D721Med (cell line): ENCODE measurements at regions not wholly inside any gene's neighbourhood (a gene's known extent, or its start where the extent isn't known, plus 50 kb on each side); places are given as distances from the start of the nearest gene placed in this dataset.

ENCODE experiments used
- DNase-seq: peaks from one replicate; pipeline ENCODE4 v3.0.0; 2011; ENCODE audit warnings: low spot score; ENCODE audit not compliant: insufficient read length
- FAIRE-seq: peaks from 2 replicates; lab custom pipeline; 2011; peaks lifted over from hg19 to GRCh38; lab: Jason Lieb, UNC
- TF ChIP-seq, protein P1 (sequence below): IDR thresholded peaks from 2 replicates; pipeline ENCODE4 v1.5.1; 2012; ENCODE audit warnings: mild to moderate bottlenecking, control low read depth; ENCODE audit not compliant: insufficient read depth; ENCODE audit errors: missing control alignments

DNA sequence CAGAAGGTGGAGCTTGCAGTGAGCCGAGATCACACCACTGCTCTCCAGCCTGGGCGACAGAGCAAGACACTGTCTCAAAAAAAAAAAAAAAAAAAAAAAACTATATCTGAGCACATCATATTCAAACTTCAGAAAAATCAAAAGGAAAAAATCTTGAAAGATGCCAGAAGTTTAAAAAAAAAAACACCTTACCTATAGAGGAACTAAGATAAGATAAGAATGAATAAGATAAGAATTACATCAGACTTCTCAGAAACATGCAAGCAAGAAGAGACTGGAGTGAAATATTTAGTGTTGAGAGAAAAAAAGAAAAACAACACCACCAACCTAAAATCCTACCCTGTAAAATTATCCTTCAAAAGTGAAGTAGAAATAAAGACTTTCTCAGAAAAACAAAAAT lies 116.8 kb upstream of the ARID1B start:
- FAIRE-seq (no peak), DNase-seq (no peak)
- TF ChIP-seq, protein P1, sequence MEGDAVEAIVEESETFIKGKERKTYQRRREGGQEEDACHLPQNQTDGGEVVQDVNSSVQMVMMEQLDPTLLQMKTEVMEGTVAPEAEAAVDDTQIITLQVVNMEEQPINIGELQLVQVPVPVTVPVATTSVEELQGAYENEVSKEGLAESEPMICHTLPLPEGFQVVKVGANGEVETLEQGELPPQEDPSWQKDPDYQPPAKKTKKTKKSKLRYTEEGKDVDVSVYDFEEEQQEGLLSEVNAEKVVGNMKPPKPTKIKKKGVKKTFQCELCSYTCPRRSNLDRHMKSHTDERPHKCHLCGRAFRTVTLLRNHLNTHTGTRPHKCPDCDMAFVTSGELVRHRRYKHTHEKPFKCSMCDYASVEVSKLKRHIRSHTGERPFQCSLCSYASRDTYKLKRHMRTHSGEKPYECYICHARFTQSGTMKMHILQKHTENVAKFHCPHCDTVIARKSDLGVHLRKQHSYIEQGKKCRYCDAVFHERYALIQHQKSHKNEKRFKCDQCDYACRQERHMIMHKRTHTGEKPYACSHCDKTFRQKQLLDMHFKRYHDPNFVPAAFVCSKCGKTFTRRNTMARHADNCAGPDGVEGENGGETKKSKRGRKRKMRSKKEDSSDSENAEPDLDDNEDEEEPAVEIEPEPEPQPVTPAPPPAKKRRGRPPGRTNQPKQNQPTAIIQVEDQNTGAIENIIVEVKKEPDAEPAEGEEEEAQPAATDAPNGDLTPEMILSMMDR, result no peak

DNA sequence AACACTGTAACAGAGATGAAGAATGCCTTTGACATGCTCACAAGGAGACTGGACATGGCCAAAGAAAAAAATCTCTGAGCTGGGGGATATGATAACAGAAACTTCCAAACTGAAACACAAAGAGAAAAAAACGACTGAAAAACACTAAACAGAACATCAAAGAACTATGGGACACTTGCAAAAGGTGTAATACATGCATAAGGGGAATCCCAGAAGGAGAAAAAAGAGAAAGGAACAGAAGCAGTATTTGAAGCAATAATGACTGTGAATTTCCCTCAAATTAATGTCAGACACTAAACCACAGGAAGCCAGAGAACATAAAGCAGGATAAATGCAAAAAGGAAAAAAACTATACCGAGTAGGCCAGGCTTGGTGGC lies 117.4 kb upstream of the ARID1B start:
- TF ChIP-seq, protein P1, result no peak
- no peak for FAIRE-seq
- no peak for DNase-seq

DNA sequence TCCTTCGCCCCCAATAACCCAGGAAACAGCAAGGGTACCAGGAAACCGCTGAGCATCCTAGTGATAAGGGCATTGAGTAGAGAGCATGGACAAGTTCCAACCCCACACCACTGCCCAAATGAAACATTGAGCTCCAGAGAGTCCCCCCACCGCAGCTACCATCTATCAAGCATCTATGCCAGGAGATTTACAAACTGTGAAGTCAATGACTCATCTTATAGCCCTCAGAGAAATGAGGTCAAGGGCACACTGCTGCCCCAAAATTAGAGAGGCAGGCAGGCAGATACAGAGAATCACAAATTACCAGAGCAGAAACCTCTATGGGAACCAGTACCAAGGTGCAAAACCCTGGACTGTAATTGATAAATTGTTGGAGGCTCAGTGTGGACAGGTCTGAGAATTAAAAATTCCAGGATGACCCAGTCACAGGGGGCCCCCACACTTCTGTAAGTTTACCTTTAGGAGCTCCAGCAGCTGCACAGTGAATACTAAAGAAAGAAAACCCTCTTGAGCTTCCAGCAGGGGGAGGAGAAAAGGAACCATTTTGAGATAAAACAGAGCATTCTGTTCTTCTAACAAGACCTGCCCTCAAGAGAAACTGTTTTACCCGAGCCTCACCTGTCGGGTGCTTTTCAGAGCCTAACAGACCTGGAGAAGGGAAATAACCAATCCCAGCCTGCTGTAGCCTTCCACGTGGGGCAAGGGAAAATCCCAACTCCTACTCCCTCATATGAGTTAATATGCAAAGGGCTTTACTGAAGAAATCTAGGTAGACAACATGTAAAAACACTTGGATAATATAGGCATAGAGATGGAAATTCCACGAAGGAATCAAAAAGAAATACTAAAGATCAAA lies 118.0 kb upstream of the ARID1B start:
- TF ChIP-seq, protein P1, result no peak
- no peak for FAIRE-seq
- no peak for DNase-seq

DNA sequence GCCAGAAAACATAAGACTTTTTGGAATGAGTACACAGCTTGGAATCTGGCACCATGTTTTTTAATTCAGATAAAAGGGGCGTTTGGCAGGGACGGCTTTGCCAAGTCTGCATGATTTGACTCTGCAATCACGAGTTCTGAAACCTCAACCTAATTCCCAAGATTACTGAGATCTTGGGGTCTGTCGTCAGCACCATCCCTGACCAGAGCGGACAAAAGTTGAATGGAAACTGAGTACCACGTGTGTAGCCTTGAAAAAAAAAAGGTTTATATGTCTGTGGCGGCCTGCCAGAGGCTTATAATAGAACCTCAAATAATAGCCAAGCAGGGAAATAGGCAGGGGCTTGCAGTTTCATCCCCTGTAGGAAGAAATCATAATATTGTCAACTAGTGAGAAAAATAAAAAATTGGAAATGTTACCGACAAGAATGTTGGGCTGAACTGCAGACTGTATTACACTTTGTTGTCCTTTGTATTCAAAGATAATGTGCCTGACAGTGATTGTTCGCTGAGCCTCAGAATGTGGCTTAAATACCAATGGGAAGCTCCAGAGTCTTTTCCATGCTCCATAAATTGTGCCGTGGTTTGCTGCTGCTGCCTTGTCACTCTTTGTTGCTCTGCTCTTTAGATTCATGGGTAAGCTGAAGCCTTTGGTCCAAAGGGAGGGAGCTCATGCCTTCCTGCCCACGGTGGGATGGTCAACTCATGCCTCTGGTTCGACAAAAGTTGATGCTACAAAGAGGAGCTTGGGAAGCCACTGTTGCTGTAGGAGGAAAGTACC lies 118.8 kb upstream of the ARID1B start:
- FAIRE-seq (no peak), DNase-seq (no peak)
- TF ChIP-seq, protein P1, result no peak

DNA sequence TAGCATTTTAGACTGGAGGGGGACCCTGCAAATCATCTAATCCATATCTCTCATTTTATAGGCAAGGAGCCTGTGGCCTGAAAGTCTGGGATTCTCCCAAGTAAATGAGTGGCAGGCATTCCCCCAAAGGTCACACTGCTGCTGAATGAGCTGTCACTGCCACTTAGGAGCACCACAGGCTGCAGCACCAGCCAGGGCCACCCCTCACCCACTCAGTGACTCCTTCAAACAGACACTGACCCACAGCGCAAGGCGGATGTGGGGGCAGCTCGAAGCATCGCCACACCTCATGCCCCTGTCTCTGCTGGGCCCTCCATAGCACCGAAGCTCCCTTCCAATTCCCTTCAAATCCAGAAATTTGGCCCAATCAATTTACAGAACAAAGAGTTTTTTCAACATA lies 119.9 kb upstream of the ARID1B start:
- TF ChIP-seq, protein P1, result no peak
- no peak for FAIRE-seq
- no peak for DNase-seq

DNA sequence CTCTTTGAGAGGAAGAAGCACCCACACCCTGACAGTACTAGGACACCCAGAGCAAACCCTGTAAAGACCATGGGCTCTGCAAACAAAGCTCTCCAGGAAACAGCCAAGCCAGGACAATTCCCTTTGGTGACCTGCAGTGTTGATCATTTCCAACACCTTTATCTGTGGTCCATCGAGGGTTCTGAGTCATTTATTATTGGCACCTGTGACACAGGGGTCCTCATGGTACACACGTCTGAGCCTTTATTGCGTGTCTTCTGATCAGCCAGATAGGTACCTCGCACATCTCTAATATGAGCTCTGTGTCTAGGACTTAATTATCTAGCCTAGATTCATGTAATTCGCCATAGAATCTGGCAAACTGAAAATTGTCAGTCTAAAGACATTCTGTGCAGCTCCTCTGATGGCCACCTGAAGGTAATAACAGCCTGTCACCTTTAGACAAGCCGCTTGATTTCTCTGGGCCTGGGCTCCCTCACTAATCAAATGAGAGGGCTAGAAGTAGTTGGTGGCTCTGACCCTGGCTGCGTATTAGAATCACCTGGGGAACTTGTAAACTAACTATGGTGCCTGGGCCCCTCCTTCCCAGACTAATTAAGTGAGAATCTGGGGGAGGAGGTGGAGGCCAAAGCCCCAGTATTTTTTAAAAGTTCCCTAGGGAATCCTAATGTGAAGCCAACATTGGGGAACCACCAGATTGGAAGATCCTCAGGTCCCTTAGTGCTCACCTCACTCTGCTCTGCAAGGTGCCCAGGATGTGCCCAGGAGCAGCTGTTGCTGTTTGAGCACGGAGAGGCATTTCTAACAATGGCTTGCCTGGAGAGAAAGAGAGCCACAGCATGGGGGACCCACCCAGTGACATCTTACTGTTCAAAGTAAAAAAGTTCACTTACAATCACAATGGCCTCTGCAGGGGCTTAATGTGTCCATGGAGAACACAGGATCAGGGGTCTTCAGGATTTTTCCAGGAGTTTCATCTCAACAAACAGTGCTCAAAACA lies 122.0 kb upstream of the ARID1B start:
- TF ChIP-seq, protein P1, result no peak
- no peak for FAIRE-seq
- no peak for DNase-seq
